ENCODE measurements at regions not wholly inside any gene's neighbourhood (a gene's known extent, or its start where the extent isn't known, plus 50 kb on each side); places are given as distances from the start of the nearest gene placed in this dataset.

- peaks cover 4% of the 10 kb centered on the region for H3K27me3 ChIP-seq (ENCODE audit: insufficient read depth, low read length)
- H3K4me1 ChIP-seq (ENCODE audit: insufficient read depth, low read length): no peaks in the 10 kb centered on the region
- no peak overlapping the region for H3K4me3 ChIP-seq (ENCODE audit: insufficient read depth, low read depth, low read length)
- H3K36me3 Mint-ChIP-seq (ENCODE audit: low read depth, unreplicated experiment): no peaks in the 10 kb centered on the region
- H3K9ac ChIP-seq (ENCODE audit: low read length): no peak overlapping the region
- H3K4me3 Mint-ChIP-seq (ENCODE audit: unreplicated experiment): no peak overlapping the region
- H3K9me3 Mint-ChIP-seq (ENCODE audit: unreplicated experiment): peaks cover 4% of the 10 kb centered on the region
- no peaks in the 10 kb centered on the region for H4K20me1 ChIP-seq (ENCODE audit: insufficient read depth, low read length)
- no peaks in the 10 kb centered on the region for H3K9me3 ChIP-seq (ENCODE audit: insufficient read depth, low read depth, low read length)
- peaks cover 11% of the 10 kb centered on the region for H3K27me3 Mint-ChIP-seq (ENCODE audit: low read depth, unreplicated experiment)
- H3K79me2 ChIP-seq (ENCODE audit: insufficient read depth, low read length): no peaks in the 10 kb centered on the region
- no peak overlapping the region for H3K27ac ChIP-seq (ENCODE audit: low read depth, low read length)
- TF ChIP-seq CTCF (IDR thresholded peaks at IDR 0.05; ENCODE audit: insufficient read depth, low read depth, low read length) (no peak), EZH2 (IDR thresholded peaks at IDR 0.05; ENCODE audit: insufficient read depth, low read length) (no peak)
- DNase-seq (ENCODE audit: low read depth) (no peak), FAIRE-seq (no peak)
- no peaks in the 10 kb centered on the region for H3K36me3 ChIP-seq (ENCODE audit: insufficient read depth, low read length)
- H3K4me1 Mint-ChIP-seq (ENCODE audit: low read depth, unreplicated experiment): no peaks in the 10 kb centered on the region
- H3K27ac Mint-ChIP-seq (ENCODE audit: unreplicated experiment): no peak overlapping the region
- no peak overlapping the region for H2AFZ ChIP-seq (ENCODE audit: low read depth, low read length)
- H3K4me2 ChIP-seq (ENCODE audit: low read length): no peak overlapping the region
These were observed 66.8 kb upstream of the SPRED2 start for GRCh38 chr2:65499216-65499615.

- no peaks in the 10 kb centered on the region for H3K36me3 ChIP-seq (ENCODE audit: insufficient read depth, low read length)
- Mint-ChIP-seq H3K27ac (ENCODE audit: unreplicated experiment) (no peak overlapping the region), H3K36me3 (ENCODE audit: low read depth, unreplicated experiment) (no peaks in the 10 kb centered on the region), H3K27me3 (ENCODE audit: low read depth, unreplicated experiment) (peaks cover 7% of the 10 kb centered on the region), H3K9me3 (ENCODE audit: unreplicated experiment) (peaks cover 4% of the 10 kb centered on the region), H3K4me1 (ENCODE audit: low read depth, unreplicated experiment) (no peaks in the 10 kb centered on the region), H3K4me3 (ENCODE audit: unreplicated experiment) (no peak overlapping the region)
- no peak overlapping the region for H2AFZ ChIP-seq (ENCODE audit: low read depth, low read length)
- H3K79me2 ChIP-seq (ENCODE audit: insufficient read depth, low read length): no peaks in the 10 kb centered on the region
- no peak for TF ChIP-seq CTCF (IDR thresholded peaks at IDR 0.05; ENCODE audit: insufficient read depth, low read depth, low read length)
- no peak for TF ChIP-seq EZH2 (IDR thresholded peaks at IDR 0.05; ENCODE audit: insufficient read depth, low read length)
- no peak overlapping the region for H3K9ac ChIP-seq (ENCODE audit: low read length)
- H3K4me2 ChIP-seq (ENCODE audit: low read length): no peak overlapping the region
- no peak overlapping the region for H3K27ac ChIP-seq (ENCODE audit: low read depth, low read length)
- H3K27me3 ChIP-seq (ENCODE audit: insufficient read depth, low read length): no peaks in the 10 kb centered on the region
- no peaks in the 10 kb centered on the region for H3K9me3 ChIP-seq (ENCODE audit: insufficient read depth, low read depth, low read length)
- FAIRE-seq: no peak
- no peaks in the 10 kb centered on the region for H3K4me1 ChIP-seq (ENCODE audit: insufficient read depth, low read length)
- no peak overlapping the region for H3K4me3 ChIP-seq (ENCODE audit: insufficient read depth, low read depth, low read length)
- DNase-seq (ENCODE audit: low read depth): no peak
- no peaks in the 10 kb centered on the region for H4K20me1 ChIP-seq (ENCODE audit: insufficient read depth, low read length)
These were observed 66.0 kb upstream of the SPRED2 start for GRCh38 chr2:65498396-65498795.

GRCh38 chr2:65495251-65495877 is 63.0 kb upstream of the SPRED2 start:
- no peak for TF ChIP-seq EZH2 (IDR thresholded peaks at IDR 0.05; ENCODE audit: insufficient read depth, low read length)
- TF ChIP-seq CTCF (IDR thresholded peaks at IDR 0.05; ENCODE audit: insufficient read depth, low read depth, low read length): no peak
- Mint-ChIP-seq H3K4me1 (ENCODE audit: low read depth, unreplicated experiment) (peaks cover 3% of the 10 kb centered on the region), H3K4me3 (ENCODE audit: unreplicated experiment) (no peak overlapping the region), H3K27me3 (ENCODE audit: low read depth, unreplicated experiment) (peaks cover 2% of the 10 kb centered on the region), H3K9me3 (ENCODE audit: unreplicated experiment) (peaks cover 15% of the 10 kb centered on the region), H3K36me3 (ENCODE audit: low read depth, unreplicated experiment) (peaks cover 2% of the 10 kb centered on the region), H3K27ac (ENCODE audit: unreplicated experiment) (no peak overlapping the region)
- no peak overlapping the region for H2AFZ ChIP-seq (ENCODE audit: low read depth, low read length)
- no peak overlapping the region for H3K27ac ChIP-seq (ENCODE audit: low read depth, low read length)
- H3K9ac ChIP-seq (ENCODE audit: low read length): no peak overlapping the region
- H3K36me3 ChIP-seq (ENCODE audit: insufficient read depth, low read length): no peaks in the 10 kb centered on the region
- H3K27me3 ChIP-seq (ENCODE audit: insufficient read depth, low read length): no peaks in the 10 kb centered on the region
- DNase-seq (ENCODE audit: low read depth) (peak; percentile 22), FAIRE-seq (no peak)
- no peak overlapping the region for H3K4me2 ChIP-seq (ENCODE audit: low read length)
- H3K4me3 ChIP-seq (ENCODE audit: insufficient read depth, low read depth, low read length): no peak overlapping the region
- no peaks in the 10 kb centered on the region for H4K20me1 ChIP-seq (ENCODE audit: insufficient read depth, low read length)
- H3K79me2 ChIP-seq (ENCODE audit: insufficient read depth, low read length): no peaks in the 10 kb centered on the region
- peaks cover 1% of the 10 kb centered on the region for H3K9me3 ChIP-seq (ENCODE audit: insufficient read depth, low read depth, low read length)
- H3K4me1 ChIP-seq (ENCODE audit: insufficient read depth, low read length): no peaks in the 10 kb centered on the region
